Prostate gland (tissue), 2 donors: ENCODE measurements at regions not wholly inside any gene's neighbourhood (a gene's known extent, or its start where the extent isn't known, plus 50 kb on each side); places are given as distances from the start of the nearest gene placed in this dataset.

Experiments
- POLR2A ChIP-seq: fragments of 450-650 bp; IDR thresholded peaks from one replicate; pipeline ENCODE4 v1.6.1; 2016; ENCODE audit warnings: antibody characterized with exemption, mild to moderate bottlenecking
- TF ChIP-seq, protein P1 (sequence below), 4 experiments: fragments of 200-600 bp in 2 of 4; fragments of 450-650 bp in 2 of 4; sonication (generic) in 2 of 4; IDR thresholded peaks; 1 replicate in 3 of 4; 2 replicates in 1 of 4; pipeline ENCODE4 v1.5.1; 2016 to 2019; ENCODE audit warnings: antibody characterized with exemption in 4 of 4, mild to moderate bottlenecking in 2 of 4, moderate library complexity in 2 of 4

DNA sequence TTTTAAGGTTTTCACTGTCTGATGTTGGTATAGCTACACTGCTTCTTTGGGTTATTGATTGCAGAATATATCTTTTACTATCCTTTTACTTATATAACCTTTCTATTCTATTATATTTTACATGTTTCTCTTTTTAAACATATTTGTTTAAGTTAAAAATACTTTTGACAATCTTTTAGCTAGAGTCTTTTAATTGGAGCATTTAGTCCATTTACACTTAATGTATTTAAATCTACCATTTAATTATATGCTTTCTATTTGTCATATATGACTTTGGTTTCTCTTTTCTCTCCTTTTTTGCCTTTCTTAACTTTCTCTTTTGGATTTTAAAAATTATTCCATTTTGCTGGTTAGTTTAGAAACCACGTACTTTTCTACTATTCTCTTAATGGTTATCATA, 53.7 kb upstream of the PRR23C start:
- TF ChIP-seq, protein P1, sequence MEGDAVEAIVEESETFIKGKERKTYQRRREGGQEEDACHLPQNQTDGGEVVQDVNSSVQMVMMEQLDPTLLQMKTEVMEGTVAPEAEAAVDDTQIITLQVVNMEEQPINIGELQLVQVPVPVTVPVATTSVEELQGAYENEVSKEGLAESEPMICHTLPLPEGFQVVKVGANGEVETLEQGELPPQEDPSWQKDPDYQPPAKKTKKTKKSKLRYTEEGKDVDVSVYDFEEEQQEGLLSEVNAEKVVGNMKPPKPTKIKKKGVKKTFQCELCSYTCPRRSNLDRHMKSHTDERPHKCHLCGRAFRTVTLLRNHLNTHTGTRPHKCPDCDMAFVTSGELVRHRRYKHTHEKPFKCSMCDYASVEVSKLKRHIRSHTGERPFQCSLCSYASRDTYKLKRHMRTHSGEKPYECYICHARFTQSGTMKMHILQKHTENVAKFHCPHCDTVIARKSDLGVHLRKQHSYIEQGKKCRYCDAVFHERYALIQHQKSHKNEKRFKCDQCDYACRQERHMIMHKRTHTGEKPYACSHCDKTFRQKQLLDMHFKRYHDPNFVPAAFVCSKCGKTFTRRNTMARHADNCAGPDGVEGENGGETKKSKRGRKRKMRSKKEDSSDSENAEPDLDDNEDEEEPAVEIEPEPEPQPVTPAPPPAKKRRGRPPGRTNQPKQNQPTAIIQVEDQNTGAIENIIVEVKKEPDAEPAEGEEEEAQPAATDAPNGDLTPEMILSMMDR (IDR thresholded peaks at IDR 0.05): no peak
- TF ChIP-seq POLR2A: no peak
